ENCODE measurements at regions not wholly inside any gene's neighbourhood (a gene's known extent, or its start where the extent isn't known, plus 50 kb on each side); places are given as distances from the start of the nearest gene placed in this dataset.
"Not testable (repeated sequence)": the region's sequence is repeated elsewhere in the genome, so short reads cannot be mapped to it uniquely, and the experiment has no call there.

GRCh38 chr2:239846789-239847676 is 178.1 kb downstream of the NDUFA10 start:
- no peak for DNase-seq (ENCODE audit: missing footprints)
- no peak for ATAC-seq
- intact Hi-C loops (cut with DNase I), result no loop called here

GRCh38 chr2:239845968-239846367 is 179.2 kb downstream of the NDUFA10 start:
- intact Hi-C loops (cut with DNase I), result no loop called here
- DNase-seq (ENCODE audit: missing footprints) (no peak), ATAC-seq (no peak)

- DNase-seq (ENCODE audit: missing footprints), result no peak
- intact Hi-C loops (cut with DNase I), result no loop called here
- no peak for ATAC-seq
Observed at GRCh38 chr2:239839306-239839705, 185.8 kb downstream of the NDUFA10 start.

GRCh38 chr2:239836021-239836765 is 188.9 kb downstream of the NDUFA10 start:
- DNase-seq (ENCODE audit: missing footprints) (no peak), ATAC-seq (no peak)
- intact Hi-C loops (cut with DNase I), result no loop called here

- intact Hi-C loops (cut with DNase I), result no loop called here
- DNase-seq (ENCODE audit: missing footprints), result no peak
- no peak for ATAC-seq
Observed at GRCh38 chr2:239835056-239835455, 190.1 kb downstream of the NDUFA10 start.

GRCh38 chr2:239834143-239834542 is 191.0 kb downstream of the NDUFA10 start:
- no peak for ATAC-seq
- intact Hi-C loops (cut with DNase I), result no loop called here
- DNase-seq (ENCODE audit: missing footprints), result peak; percentile 25

- ATAC-seq (no peak), DNase-seq (ENCODE audit: missing footprints) (peak; percentile 37)
- intact Hi-C loops (cut with DNase I), result no loop called here
Observed at GRCh38 chr2:239833269-239834109, 191.7 kb downstream of the NDUFA10 start.

- DNase-seq (ENCODE audit: missing footprints) (peak; percentile 28), ATAC-seq (no peak)
- intact Hi-C loops (cut with DNase I), result no loop called here
Observed at GRCh38 chr2:239832490-239833268, 192.5 kb downstream of the NDUFA10 start.

GRCh38 chr2:239831861-239832489 is 193.2 kb downstream of the NDUFA10 start:
- DNase-seq (ENCODE audit: missing footprints), result peak; percentile 3
- intact Hi-C loops (cut with DNase I), result no loop called here

GRCh38 chr2:239831001-239831731 is 194.0 kb downstream of the NDUFA10 start:
- DNase-seq (ENCODE audit: missing footprints), result no peak
- peak; percentile 35 for ATAC-seq
- intact Hi-C loops (cut with DNase I), result no loop called here

More at GRCh38 chr2:239831861-239832489, 193.2 kb downstream of the NDUFA10 start:
- ATAC-seq, result no peak

GRCh38 chr2:239830121-239831000 is 194.8 kb downstream of the NDUFA10 start:
- ATAC-seq, result no peak
- DNase-seq (ENCODE audit: missing footprints), result no peak
- intact Hi-C loops (cut with DNase I), result no loop called here

GRCh38 chr2:239829326-239829725 is 195.8 kb downstream of the NDUFA10 start:
- ATAC-seq (no peak), DNase-seq (ENCODE audit: missing footprints) (no peak)
- intact Hi-C loops (cut with DNase I), result no loop called here

GRCh38 chr2:239828973-239829275 is 196.2 kb downstream of the NDUFA10 start:
- ATAC-seq; DNase-seq (ENCODE audit: missing footprints); intact Hi-C loops (cut with DNase I): not testable (repeated sequence)

- ATAC-seq (no peak), DNase-seq (ENCODE audit: missing footprints) (peak; percentile 23)
- intact Hi-C loops (cut with DNase I), result no loop called here
Observed at GRCh38 chr2:239828192-239828972, 196.8 kb downstream of the NDUFA10 start.

GRCh38 chr2:239827523-239827890 is 197.6 kb downstream of the NDUFA10 start:
- ATAC-seq (no peak), DNase-seq (ENCODE audit: missing footprints) (no peak)
- intact Hi-C loops (cut with DNase I), result no loop called here

Measured in Right ventricle myocardium inferior (tissue), 1 donor.